Left lung (tissue), 4 donors: ENCODE measurements at regions not wholly inside any gene's neighbourhood (a gene's known extent, or its start where the extent isn't known, plus 50 kb on each side); places are given as distances from the start of the nearest gene placed in this dataset.
A peak's percentile ranks its signal among the peaks of the same experiment; 100 is the strongest.

ENCODE experiments used
- ATAC-seq: fragments of 200-7000 bp; cut with Tn5 transposase; one replicate; pipeline ENCODE4 v1.9.1; 2020; ENCODE audit warnings: moderate library complexity
- DNase-seq, 4 donors: peaks; one replicate each; pipeline ENCODE4 v3.0.0-alpha.2; 2013 to 2020
- H3K27ac ChIP-seq, 2 donors: fragments of 200-600 bp; sonication (generic) in 1 of 2; one replicate each; pipeline versions ENCODE4 v1.5.0 to v1.8.0; 2020 to 2021
- H3K27me3 ChIP-seq, 2 donors: fragments of 200-600 bp; sonication (generic) in 1 of 2; one replicate each; pipeline versions ENCODE4 v1.5.0 to v1.8.0; 2020 to 2021
- H3K36me3 ChIP-seq, 2 donors: fragments of 200-600 bp; sonication (generic) in 1 of 2; one replicate each; pipeline versions ENCODE4 v1.5.0 to v1.8.0; 2020 to 2021
- H3K4me1 ChIP-seq, 2 donors: fragments of 200-600 bp; one replicate each; pipeline ENCODE4 v1.8.0; 2021
- H3K4me3 ChIP-seq, 2 donors: fragments of 200-600 bp; sonication (generic) in 1 of 2; one replicate each; pipeline versions ENCODE4 v1.5.0 to v1.8.0; 2020 to 2021; ENCODE audit warnings: mild to moderate bottlenecking in 1 of 2
- H3K9me3 ChIP-seq, 2 donors: fragments of 200-600 bp; sonication (generic) in 1 of 2; one replicate each; pipeline versions ENCODE4 v1.5.0 to v1.8.0; 2020 to 2021
- CTCF ChIP-seq, 2 donors: fragments of 200-600 bp; sonication (generic) in 1 of 2; IDR thresholded peaks; one replicate each; pipeline versions ENCODE4 v1.5.0 to v1.8.0; 2021; ENCODE audit warnings: antibody characterized with exemption in 2 of 2
- intact Hi-C, 2 donors: fragments of 100-400 bp; cut with DNase I; formaldehyde crosslinking; loops; one replicate each; pipeline versions ENCODE4 v1.11.2 to v1.14.2; 2022
- donor health status: DM: no; HTN: yes; CAD: no.
- donor health status: DM: no; HTN: no; CAD: no.

GRCh38 chr5:107251151-107251550, 419.6 kb downstream of the EFNA5 start:
- H3K27me3 ChIP-seq = no peaks in the 10 kb centered on the region
- no peaks in the 10 kb centered on the region for H3K4me1 ChIP-seq
- intact Hi-C loops = no loop called here
- H3K4me3 ChIP-seq = no peak overlapping the region
- H3K27ac ChIP-seq = no peak overlapping the region
- H3K36me3 ChIP-seq = no peaks in the 10 kb centered on the region
- DNase-seq = no peak
- TF ChIP-seq CTCF (IDR thresholded peaks at IDR 0.05) = no peak
- ATAC-seq = no peak
- no peaks in the 10 kb centered on the region for H3K9me3 ChIP-seq

GRCh38 chr5:107248066-107248695, 422.6 kb downstream of the EFNA5 start:
- ATAC-seq = peak; percentile 79
- TF ChIP-seq CTCF (IDR thresholded peaks at IDR 0.05) = peak; percentile 70 to 71
- peak in 2 of 4 donors; percentile 33 to 58 for DNase-seq
- no peak overlapping the region for H3K27ac ChIP-seq
- no peak overlapping the region for H3K4me3 ChIP-seq
- intact Hi-C loops = no loop called here
- no peaks in the 10 kb centered on the region for H3K27me3 ChIP-seq
- no peaks in the 10 kb centered on the region for H3K4me1 ChIP-seq
- no peaks in the 10 kb centered on the region for H3K9me3 ChIP-seq
- no peaks in the 10 kb centered on the region for H3K36me3 ChIP-seq

- no peak for TF ChIP-seq CTCF (IDR thresholded peaks at IDR 0.05)
- Histone ChIP-seq H3K4me3 (no peak overlapping the region), H3K36me3 (no peaks in the 10 kb centered on the region), H3K4me1 (no peaks in the 10 kb centered on the region), H3K27me3 (no peaks in the 10 kb centered on the region), H3K9me3 (no peaks in the 10 kb centered on the region), H3K27ac (no peak overlapping the region)
- DNase-seq (no peak), ATAC-seq (no peak)
- intact Hi-C loops = no loop called here
Observed at GRCh38 chr5:107247427-107247826, 423.3 kb downstream of the EFNA5 start.

GRCh38 chr5:107243220-107243579, 427.5 kb downstream of the EFNA5 start:
- H3K4me1 ChIP-seq = no peaks in the 10 kb centered on the region
- H3K36me3 ChIP-seq = no peaks in the 10 kb centered on the region
- H3K27ac ChIP-seq = no peak overlapping the region
- no peaks in the 10 kb centered on the region for H3K9me3 ChIP-seq
- no peak overlapping the region for H3K4me3 ChIP-seq
- intact Hi-C loops = no loop called here
- DNase-seq (no peak), ATAC-seq (no peak)
- H3K27me3 ChIP-seq = no peaks in the 10 kb centered on the region
- TF ChIP-seq CTCF (IDR thresholded peaks at IDR 0.05) = no peak

GRCh38 chr5:107242411-107243219, 428.1 kb downstream of the EFNA5 start:
- no peak for DNase-seq
- intact Hi-C loops = no loop called here
- no peaks in the 10 kb centered on the region for H3K9me3 ChIP-seq

More at GRCh38 chr5:107242411-107243219, 428.1 kb downstream of the EFNA5 start:
- ATAC-seq = no peak
- H3K4me1 ChIP-seq = no peaks in the 10 kb centered on the region
- no peak overlapping the region for H3K4me3 ChIP-seq
- no peaks in the 10 kb centered on the region for H3K36me3 ChIP-seq
- TF ChIP-seq CTCF (IDR thresholded peaks at IDR 0.05) = no peak
- no peak overlapping the region for H3K27ac ChIP-seq
- no peaks in the 10 kb centered on the region for H3K27me3 ChIP-seq
